ENCODE measurements at regions not wholly inside any gene's neighbourhood (a gene's known extent, or its start where the extent isn't known, plus 50 kb on each side); places are given as distances from the start of the nearest gene placed in this dataset.

DNA sequence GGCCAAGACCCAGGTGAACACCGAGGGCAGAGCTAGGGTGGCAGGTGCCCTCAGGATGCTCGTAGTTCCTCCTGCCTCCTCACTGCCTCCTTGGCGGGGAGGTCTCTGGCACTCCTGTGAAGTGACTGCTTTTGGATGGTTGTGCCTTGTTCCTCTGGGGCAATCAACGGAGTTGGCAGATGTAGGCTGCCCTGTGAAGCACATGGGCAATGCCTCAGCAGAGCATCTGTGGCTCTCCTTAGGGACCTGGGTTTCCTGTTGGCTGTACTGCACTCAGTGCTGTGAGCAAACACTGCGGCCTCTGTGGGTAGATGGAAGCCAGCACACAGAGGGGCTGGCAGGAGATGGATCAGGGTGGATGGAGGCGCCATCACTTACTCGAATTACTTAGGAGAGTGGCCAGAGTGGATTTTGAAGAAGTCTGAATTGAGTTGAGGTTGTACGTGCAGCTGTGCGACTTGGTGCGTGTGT is 71.4 kb upstream of the COL5A1 start:
- DNase-seq (ENCODE audit: low read depth in 1 of 2, low spot score in 1 of 2) = no peak
- no peak overlapping the region for H3K4me3 ChIP-seq (replicated peaks; ENCODE audit: insufficient read depth, low read length)
- H3K27ac ChIP-seq (replicated peaks) = no peak overlapping the region
- H3K27me3 ChIP-seq (ENCODE audit: insufficient read depth, poor library complexity, severe bottlenecking) = peaks cover 4% of the 10 kb centered on the region
- TF ChIP-seq, protein P1, sequence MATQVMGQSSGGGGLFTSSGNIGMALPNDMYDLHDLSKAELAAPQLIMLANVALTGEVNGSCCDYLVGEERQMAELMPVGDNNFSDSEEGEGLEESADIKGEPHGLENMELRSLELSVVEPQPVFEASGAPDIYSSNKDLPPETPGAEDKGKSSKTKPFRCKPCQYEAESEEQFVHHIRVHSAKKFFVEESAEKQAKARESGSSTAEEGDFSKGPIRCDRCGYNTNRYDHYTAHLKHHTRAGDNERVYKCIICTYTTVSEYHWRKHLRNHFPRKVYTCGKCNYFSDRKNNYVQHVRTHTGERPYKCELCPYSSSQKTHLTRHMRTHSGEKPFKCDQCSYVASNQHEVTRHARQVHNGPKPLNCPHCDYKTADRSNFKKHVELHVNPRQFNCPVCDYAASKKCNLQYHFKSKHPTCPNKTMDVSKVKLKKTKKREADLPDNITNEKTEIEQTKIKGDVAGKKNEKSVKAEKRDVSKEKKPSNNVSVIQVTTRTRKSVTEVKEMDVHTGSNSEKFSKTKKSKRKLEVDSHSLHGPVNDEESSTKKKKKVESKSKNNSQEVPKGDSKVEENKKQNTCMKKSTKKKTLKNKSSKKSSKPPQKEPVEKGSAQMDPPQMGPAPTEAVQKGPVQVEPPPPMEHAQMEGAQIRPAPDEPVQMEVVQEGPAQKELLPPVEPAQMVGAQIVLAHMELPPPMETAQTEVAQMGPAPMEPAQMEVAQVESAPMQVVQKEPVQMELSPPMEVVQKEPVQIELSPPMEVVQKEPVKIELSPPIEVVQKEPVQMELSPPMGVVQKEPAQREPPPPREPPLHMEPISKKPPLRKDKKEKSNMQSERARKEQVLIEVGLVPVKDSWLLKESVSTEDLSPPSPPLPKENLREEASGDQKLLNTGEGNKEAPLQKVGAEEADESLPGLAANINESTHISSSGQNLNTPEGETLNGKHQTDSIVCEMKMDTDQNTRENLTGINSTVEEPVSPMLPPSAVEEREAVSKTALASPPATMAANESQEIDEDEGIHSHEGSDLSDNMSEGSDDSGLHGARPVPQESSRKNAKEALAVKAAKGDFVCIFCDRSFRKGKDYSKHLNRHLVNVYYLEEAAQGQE (IDR thresholded peaks at IDR 0.05; ENCODE audit: insufficient replicate concordance, low read depth) = no peak
- TF ChIP-seq GABPA (IDR thresholded peaks at IDR 0.05; ENCODE audit: low read depth) = no peak
- TF ChIP-seq, protein P2, sequence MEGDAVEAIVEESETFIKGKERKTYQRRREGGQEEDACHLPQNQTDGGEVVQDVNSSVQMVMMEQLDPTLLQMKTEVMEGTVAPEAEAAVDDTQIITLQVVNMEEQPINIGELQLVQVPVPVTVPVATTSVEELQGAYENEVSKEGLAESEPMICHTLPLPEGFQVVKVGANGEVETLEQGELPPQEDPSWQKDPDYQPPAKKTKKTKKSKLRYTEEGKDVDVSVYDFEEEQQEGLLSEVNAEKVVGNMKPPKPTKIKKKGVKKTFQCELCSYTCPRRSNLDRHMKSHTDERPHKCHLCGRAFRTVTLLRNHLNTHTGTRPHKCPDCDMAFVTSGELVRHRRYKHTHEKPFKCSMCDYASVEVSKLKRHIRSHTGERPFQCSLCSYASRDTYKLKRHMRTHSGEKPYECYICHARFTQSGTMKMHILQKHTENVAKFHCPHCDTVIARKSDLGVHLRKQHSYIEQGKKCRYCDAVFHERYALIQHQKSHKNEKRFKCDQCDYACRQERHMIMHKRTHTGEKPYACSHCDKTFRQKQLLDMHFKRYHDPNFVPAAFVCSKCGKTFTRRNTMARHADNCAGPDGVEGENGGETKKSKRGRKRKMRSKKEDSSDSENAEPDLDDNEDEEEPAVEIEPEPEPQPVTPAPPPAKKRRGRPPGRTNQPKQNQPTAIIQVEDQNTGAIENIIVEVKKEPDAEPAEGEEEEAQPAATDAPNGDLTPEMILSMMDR (IDR thresholded peaks at IDR 0.05; ENCODE audit: insufficient read depth, low read length) = no peak
- no peak for TF ChIP-seq POLR2AphosphoS5 (IDR thresholded peaks at IDR 0.05; ENCODE audit: low read depth)
- TF ChIP-seq SPI1 (IDR thresholded peaks at IDR 0.05; ENCODE audit: borderline replicate concordance, low read depth) = no peak

DNA sequence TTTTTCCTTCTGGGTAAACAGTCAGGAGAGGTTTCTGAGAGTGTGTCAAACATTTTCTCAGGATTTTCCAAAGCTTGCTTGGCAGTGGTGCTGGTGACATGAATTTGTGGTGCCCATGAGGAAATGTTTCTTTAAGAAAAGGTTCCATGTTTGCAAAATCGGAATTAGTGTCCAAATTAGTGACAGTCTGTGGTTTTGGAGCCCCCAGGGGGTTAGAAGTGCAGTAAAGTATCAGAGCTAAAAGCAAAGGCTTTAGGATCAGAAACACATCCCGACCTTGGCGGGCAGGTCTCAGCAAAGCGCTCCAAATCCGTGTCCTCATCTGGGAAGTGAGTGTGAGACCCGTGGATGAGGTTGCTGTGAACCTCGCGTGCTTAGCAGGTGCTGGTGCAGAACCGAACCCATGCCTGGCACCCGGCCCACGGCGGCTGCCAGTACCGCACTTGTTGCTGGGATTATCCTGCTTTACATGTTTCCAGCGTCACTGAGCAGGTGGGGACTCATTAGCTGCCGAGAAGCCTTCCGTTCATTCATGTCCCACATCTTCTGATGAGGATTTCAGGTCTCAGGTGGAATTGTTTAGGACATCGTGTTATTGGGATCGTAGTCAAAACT is 70.8 kb upstream of the COL5A1 start:
- no peak overlapping the region for H3K27ac ChIP-seq (replicated peaks)
- peaks cover 4% of the 10 kb centered on the region for H3K27me3 ChIP-seq (ENCODE audit: insufficient read depth, poor library complexity, severe bottlenecking)
- no peak overlapping the region for H3K4me3 ChIP-seq (replicated peaks; ENCODE audit: insufficient read depth, low read length)
- no peak for DNase-seq (ENCODE audit: low read depth in 1 of 2, low spot score in 1 of 2)
- TF ChIP-seq, protein P2 (IDR thresholded peaks at IDR 0.05; ENCODE audit: insufficient read depth, low read length) = no peak
- TF ChIP-seq POLR2AphosphoS5 (IDR thresholded peaks at IDR 0.05; ENCODE audit: low read depth) = no peak

DNA sequence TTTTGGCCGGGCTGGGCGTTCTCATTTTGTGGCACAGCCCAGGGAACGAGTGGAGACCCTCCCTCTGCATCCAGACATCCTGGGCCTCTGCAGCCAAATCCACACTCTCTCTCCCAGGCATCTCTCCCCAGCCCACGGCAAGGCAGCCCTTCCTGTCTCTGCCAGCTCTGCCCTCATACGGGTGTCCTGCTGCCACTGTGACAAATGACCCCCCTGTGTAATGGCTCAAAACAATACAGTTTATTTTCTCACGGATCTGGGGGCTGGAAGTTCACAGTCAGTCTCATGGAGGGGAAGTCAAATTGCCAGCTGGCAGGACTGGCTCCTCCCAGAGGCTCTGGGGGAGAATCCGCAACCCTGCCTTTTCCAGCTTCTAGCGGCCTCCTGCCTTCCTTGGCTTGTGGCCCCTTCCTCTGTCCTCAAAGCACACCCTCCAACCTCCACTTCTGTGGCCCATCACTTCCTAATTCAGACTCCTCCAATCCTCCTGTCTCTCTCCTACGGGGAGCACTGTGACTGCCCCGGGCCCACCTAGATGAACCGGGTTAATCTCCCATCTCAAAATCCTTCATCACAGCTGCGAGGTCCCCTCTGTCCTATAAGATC is 70.2 kb upstream of the COL5A1 start:
- Histone ChIP-seq H3K27ac (replicated peaks) (no peak overlapping the region), H3K4me3 (replicated peaks; ENCODE audit: insufficient read depth, low read length) (no peak overlapping the region), H3K27me3 (ENCODE audit: insufficient read depth, poor library complexity, severe bottlenecking) (peaks cover 4% of the 10 kb centered on the region)
- no peak for DNase-seq (ENCODE audit: low read depth in 1 of 2, low spot score in 1 of 2)
- TF ChIP-seq SPI1 (IDR thresholded peaks at IDR 0.05; ENCODE audit: borderline replicate concordance, low read depth) (no peak), GABPA (IDR thresholded peaks at IDR 0.05; ENCODE audit: low read depth) (no peak), POLR2AphosphoS5 (IDR thresholded peaks at IDR 0.05; ENCODE audit: low read depth) (no peak)
- TF ChIP-seq, protein P1 (IDR thresholded peaks at IDR 0.05; ENCODE audit: insufficient replicate concordance, low read depth) = no peak
- TF ChIP-seq, protein P2 (IDR thresholded peaks at IDR 0.05; ENCODE audit: insufficient read depth, low read length) = no peak

Measured in HL-60 (cell line).